GM19351 (cell line): ENCODE measurements at regions not wholly inside any gene's neighbourhood (a gene's known extent, or its start where the extent isn't known, plus 50 kb on each side); places are given as distances from the start of the nearest gene placed in this dataset.
"Not testable (repeated sequence)": the region's sequence is repeated elsewhere in the genome, so short reads cannot be mapped to it uniquely, and the experiment has no call there.

Experiments used
- ATAC-seq: cut with Tn5 transposase; IDR thresholded peaks from one replicate; pipeline ENCODE4 v1.9.1; 2021; ENCODE audit warnings: mild to moderate bottlenecking, moderate library complexity; ENCODE audit not compliant: unreplicated experiment

- ATAC-seq: no peak
Measured at GRCh38 chr3:26058901-26059321, 269.0 kb downstream of the OXSM start.

- no peak for ATAC-seq
Measured at GRCh38 chr3:26061947-26062346, 272.1 kb downstream of the OXSM start.

GRCh38 chr3:26064297-26064696 lies 274.4 kb downstream of the OXSM start:
- ATAC-seq: no peak

GRCh38 chr3:26068890-26069289 lies 279.0 kb downstream of the OXSM start:
- no peak for ATAC-seq

GRCh38 chr3:26070854-26071253 lies 281.0 kb downstream of the OXSM start:
- ATAC-seq: no peak

- ATAC-seq: no peak
Measured at GRCh38 chr3:26074080-26074479, 284.2 kb downstream of the OXSM start.

- ATAC-seq: no peak
Measured at GRCh38 chr3:26078539-26078938, 288.6 kb downstream of the OXSM start.

GRCh38 chr3:26081166-26081565 lies 291.3 kb downstream of the OXSM start:
- no peak for ATAC-seq

- ATAC-seq: no peak
Measured at GRCh38 chr3:26081806-26082205, 291.9 kb downstream of the OXSM start.

GRCh38 chr3:26082911-26083310 lies 293.0 kb downstream of the OXSM start:
- ATAC-seq: no peak

GRCh38 chr3:26084629-26085028 lies 294.7 kb downstream of the OXSM start:
- ATAC-seq: no peak

- ATAC-seq: no peak
Measured at GRCh38 chr3:26087751-26088150, 297.9 kb downstream of the OXSM start.

- no peak for ATAC-seq
Measured at GRCh38 chr3:26089249-26089648, 299.4 kb downstream of the OXSM start.

GRCh38 chr3:26090589-26090988 lies 300.7 kb downstream of the OXSM start:
- ATAC-seq: no peak

- ATAC-seq: no peak
Measured at GRCh38 chr3:26091096-26091495, 301.2 kb downstream of the OXSM start.

- no peak for ATAC-seq
Measured at GRCh38 chr3:26091626-26092025, 301.7 kb downstream of the OXSM start.

GRCh38 chr3:26097111-26097510 lies 307.2 kb downstream of the OXSM start:
- not testable (repeated sequence) for ATAC-seq

GRCh38 chr3:26099692-26100091 lies 309.8 kb downstream of the OXSM start:
- no peak for ATAC-seq

GRCh38 chr3:26100176-26100575 lies 310.3 kb downstream of the OXSM start:
- no peak for ATAC-seq

GRCh38 chr3:26102376-26102775 lies 312.5 kb downstream of the OXSM start:
- ATAC-seq: no peak

GRCh38 chr3:26104851-26105251 lies 315.0 kb downstream of the OXSM start:
- no peak for ATAC-seq

GRCh38 chr3:26105261-26105660 lies 315.4 kb downstream of the OXSM start:
- no peak for ATAC-seq

- no peak for ATAC-seq
Measured at GRCh38 chr3:26106228-26106627, 316.3 kb downstream of the OXSM start.
